ENCODE measurements at regions not wholly inside any gene's neighbourhood (a gene's known extent, or its start where the extent isn't known, plus 50 kb on each side); places are given as distances from the start of the nearest gene placed in this dataset.
A peak's percentile ranks its signal among the peaks of the same experiment; 100 is the strongest.

DNA sequence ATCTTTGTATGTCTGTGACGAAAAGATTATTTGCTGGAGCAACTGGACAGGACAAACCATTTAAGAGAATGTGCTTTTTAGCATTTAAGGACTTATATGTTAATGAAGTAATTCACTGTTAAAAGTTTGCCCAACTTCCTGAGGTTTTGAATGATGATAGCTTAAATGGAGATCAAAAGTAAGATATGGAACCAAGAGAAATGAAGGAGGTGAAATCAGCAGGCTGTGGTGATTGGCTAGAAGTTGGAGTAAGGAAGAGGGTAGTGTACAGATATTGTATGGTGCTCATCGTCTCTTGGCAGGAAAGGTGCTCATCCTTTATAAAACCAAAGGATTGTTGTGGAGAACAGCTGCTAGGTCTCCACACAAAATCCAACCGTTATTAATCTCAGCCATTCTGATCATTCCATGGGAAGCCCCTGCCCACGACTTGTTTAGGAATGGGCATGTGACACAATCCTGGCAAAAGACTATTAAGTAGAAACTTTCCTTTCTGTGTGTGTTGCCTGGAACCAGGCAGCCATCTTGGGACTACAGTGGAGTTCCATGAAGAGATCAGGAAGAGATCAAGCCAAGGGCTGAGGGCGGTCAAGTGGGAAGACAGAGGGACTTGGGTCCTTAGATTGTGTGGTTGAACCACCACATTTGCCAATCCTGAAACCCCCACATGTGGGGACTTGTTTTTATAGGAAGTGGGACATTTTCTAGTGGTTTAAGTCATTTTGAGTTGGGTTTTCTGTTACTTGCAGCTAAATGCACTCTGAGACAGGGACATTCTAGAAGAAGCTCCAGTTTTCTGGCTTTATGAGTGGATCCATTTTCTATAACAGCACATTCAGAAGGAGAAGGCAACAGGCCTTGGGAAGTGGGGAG is 56.8 kb upstream of the CHST11 start:
- Mint-ChIP-seq H3K4me1 (peaks cover 16% of the 10 kb centered on the region), H3K36me3 (ENCODE audit: insufficient read depth) (no peaks in the 10 kb centered on the region), H3K9me3 (peaks cover 8% of the 10 kb centered on the region), H3K4me3 (no peak overlapping the region), H3K27me3 (no peaks in the 10 kb centered on the region), H3K27ac (ENCODE audit: low read depth) (no peak overlapping the region)
- DNase-seq (ENCODE audit: low spot score in 2 of 2), result no peak
- ATAC-seq (replicated peaks; ENCODE audit: extremely low read depth, poor library complexity, severe bottlenecking), result no peak

DNA sequence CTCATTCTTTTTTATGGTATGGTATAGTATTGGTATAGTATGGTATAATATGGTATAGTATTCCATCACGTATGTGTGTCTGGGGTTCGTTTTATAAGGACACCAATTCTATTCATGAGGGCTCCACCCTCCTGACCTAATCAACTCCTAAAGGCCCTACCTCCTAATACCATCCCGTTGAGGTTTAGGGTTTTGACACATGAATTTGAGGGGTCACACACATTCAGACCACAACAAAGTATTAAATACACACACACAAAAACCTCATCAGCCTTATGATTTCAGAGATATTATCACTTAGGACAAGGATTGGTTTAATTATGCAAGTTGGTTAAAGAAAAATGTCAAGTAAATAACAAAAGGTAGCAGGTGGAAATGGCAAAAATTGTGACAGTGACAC is 54.1 kb upstream of the CHST11 start:
- H3K36me3 Mint-ChIP-seq (ENCODE audit: insufficient read depth), result peaks cover 1% of the 10 kb centered on the region
- no peaks in the 10 kb centered on the region for H3K9me3 Mint-ChIP-seq
- H3K4me3 Mint-ChIP-seq, result no peak overlapping the region
- peaks cover 16% of the 10 kb centered on the region for H3K4me1 Mint-ChIP-seq
- no peak overlapping the region for H3K27ac Mint-ChIP-seq (ENCODE audit: low read depth)
- ATAC-seq (replicated peaks; ENCODE audit: extremely low read depth, poor library complexity, severe bottlenecking), result peak; percentile 62
- no peak for DNase-seq (ENCODE audit: low spot score in 2 of 2)
- H3K27me3 Mint-ChIP-seq, result peaks cover 1% of the 10 kb centered on the region

DNA sequence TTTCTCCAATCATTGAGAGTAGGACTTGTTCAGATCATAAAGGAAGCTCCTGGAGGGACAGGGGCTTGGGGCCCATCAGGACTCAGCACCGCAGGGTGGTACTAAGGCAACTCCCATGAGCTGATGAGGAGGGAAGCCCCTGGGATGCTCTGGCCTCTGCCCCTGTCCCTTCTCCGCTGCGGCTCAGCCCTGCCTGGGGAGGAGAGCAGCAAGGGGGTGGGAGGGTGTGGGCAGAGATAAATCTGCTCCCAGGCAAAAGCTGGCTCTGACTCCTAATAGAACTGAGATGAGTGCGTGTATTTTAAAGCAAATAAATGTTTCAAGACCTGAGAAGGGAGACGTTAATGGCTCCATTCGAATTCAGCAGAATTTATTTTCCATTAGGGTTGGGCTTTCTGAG is 52.0 kb upstream of the CHST11 start:
- peaks cover 14% of the 10 kb centered on the region for H3K27me3 Mint-ChIP-seq
- ATAC-seq (replicated peaks; ENCODE audit: extremely low read depth, poor library complexity, severe bottlenecking), result no peak
- H3K4me3 Mint-ChIP-seq, result no peak overlapping the region
- no peak for DNase-seq (ENCODE audit: low spot score in 2 of 2)
- H3K27ac Mint-ChIP-seq (ENCODE audit: low read depth), result no peak overlapping the region
- H3K36me3 Mint-ChIP-seq (ENCODE audit: insufficient read depth), result peaks cover 1% of the 10 kb centered on the region
- peaks cover 13% of the 10 kb centered on the region for H3K4me1 Mint-ChIP-seq
- H3K9me3 Mint-ChIP-seq, result no peaks in the 10 kb centered on the region

DNA sequence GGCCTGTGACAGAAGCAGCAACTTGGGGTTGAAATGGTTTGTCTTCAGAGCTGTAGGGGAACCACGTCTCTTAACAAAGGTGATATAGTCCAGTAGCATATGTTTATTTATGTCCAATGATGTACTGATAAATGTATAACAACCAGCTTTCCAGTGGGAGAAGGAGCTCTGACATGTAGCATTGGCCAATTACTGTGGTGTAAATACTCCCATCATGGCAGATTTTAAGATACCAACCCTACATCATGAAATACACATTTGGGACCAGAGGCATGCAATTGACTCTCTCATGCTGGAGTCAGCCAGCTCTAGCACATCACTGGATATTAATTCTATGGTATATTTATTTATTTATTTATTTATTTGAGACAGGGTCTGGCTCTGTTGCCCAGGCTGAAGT is 50.6 kb upstream of the CHST11 start:
- ATAC-seq (replicated peaks; ENCODE audit: extremely low read depth, poor library complexity, severe bottlenecking), result no peak
- peaks cover 10% of the 10 kb centered on the region for H3K4me1 Mint-ChIP-seq
- H3K27me3 Mint-ChIP-seq, result peaks cover 14% of the 10 kb centered on the region
- H3K9me3 Mint-ChIP-seq, result no peaks in the 10 kb centered on the region
- H3K36me3 Mint-ChIP-seq (ENCODE audit: insufficient read depth), result peaks cover 1% of the 10 kb centered on the region
- no peak for DNase-seq (ENCODE audit: low spot score in 2 of 2)
- no peak overlapping the region for H3K4me3 Mint-ChIP-seq
- H3K27ac Mint-ChIP-seq (ENCODE audit: low read depth), result no peak overlapping the region
